GM23248 (cell line): ENCODE measurements at regions not wholly inside any gene's neighbourhood (a gene's known extent, or its start where the extent isn't known, plus 50 kb on each side); places are given as distances from the start of the nearest gene placed in this dataset.

Experiments
- EZH2 ChIP-seq: fragments of 200-600 bp; sonication (generic); IDR thresholded peaks from 2 replicates; pipeline ENCODE4 v1.6.1; 2018; ENCODE audit warnings: antibody characterized with exemption, mild to moderate bottlenecking; ENCODE audit not compliant: insufficient read depth, poor library complexity, severe bottlenecking
- EZH2phosphoT487 ChIP-seq: fragments of 200-600 bp; sonication (generic); IDR thresholded peaks from 2 replicates; pipeline ENCODE4 v1.6.1; 2018; ENCODE audit warnings: antibody characterized with exemption, moderate library complexity, mild to moderate bottlenecking, low read depth; ENCODE audit not compliant: insufficient read depth

DNA sequence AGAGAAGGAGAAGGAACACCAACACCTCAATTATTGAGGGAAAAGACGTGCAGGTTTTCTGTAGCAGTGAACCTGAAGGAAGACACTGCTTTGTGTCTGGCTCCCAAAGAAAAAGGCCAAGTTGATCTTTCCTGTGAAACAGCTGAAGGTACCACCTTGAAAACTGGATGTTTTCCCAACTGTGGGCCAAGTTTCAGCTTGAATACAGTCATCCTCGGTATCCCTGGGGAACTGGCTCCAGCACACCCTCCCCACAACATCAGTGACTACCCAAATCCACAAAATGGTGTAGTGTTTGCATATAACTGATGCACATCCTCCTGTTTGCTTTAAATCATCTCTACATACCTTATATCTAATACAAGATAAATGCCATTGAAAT, 297.0 kb upstream of the PITRM1 start:
- no peak for TF ChIP-seq EZH2phosphoT487
- no peak for TF ChIP-seq EZH2
